Tibial nerve (tissue), 4 donors: ENCODE measurements at regions not wholly inside any gene's neighbourhood (a gene's known extent, or its start where the extent isn't known, plus 50 kb on each side); places are given as distances from the start of the nearest gene placed in this dataset.

Experiments used
- CTCF ChIP-seq, 5 experiments: fragments of 200-600 bp in 3 of 5; fragments of 450-650 bp in 2 of 5; sonication (generic) in 3 of 5; IDR thresholded peaks; one replicate each; pipeline ENCODE4 v1.5.1; 2016 to 2019; ENCODE audit warnings: antibody characterized with exemption in 5 of 5, mild to moderate bottlenecking in 3 of 5, moderate library complexity in 2 of 5
- EP300 ChIP-seq, 2 donors: sonication (generic); formaldehyde crosslinking; IDR thresholded peaks; one replicate each; pipeline ENCODE4 v1.6.1; 2017; ENCODE audit warnings: antibody characterized with exemption in 2 of 2, mild to moderate bottlenecking in 1 of 2
- POLR2A ChIP-seq, 2 donors: fragments of 450-650 bp; IDR thresholded peaks; one replicate each; pipeline ENCODE4 v1.6.1; 2017; ENCODE audit warnings: antibody characterized with exemption in 2 of 2, mild to moderate bottlenecking in 2 of 2, moderate library complexity in 2 of 2

GRCh38 chr10:106179430-106179829 is 985.1 kb downstream of the SORCS1 start:
- no peak for TF ChIP-seq CTCF (IDR thresholded peaks at IDR 0.05)
- no peak for TF ChIP-seq POLR2A (IDR thresholded peaks at IDR 0.05)
- no peak for TF ChIP-seq EP300 (IDR thresholded peaks at IDR 0.05)
